COLO829 (cell line): ENCODE measurements at regions not wholly inside any gene's neighbourhood (a gene's known extent, or its start where the extent isn't known, plus 50 kb on each side); places are given as distances from the start of the nearest gene placed in this dataset.

Experiments
- DNase-seq: peaks from one replicate; pipeline ENCODE4 v3.0.0; 2012; ENCODE audit warnings: low spot score

- DNase-seq, result no peak
Measured at GRCh38 chr7:113456533-113456932, 338.2 kb upstream of the SMIM30 start.

GRCh38 chr7:113454597-113455169 is 336.3 kb upstream of the SMIM30 start:
- DNase-seq, result no peak

- DNase-seq, result no peak
Measured at GRCh38 chr7:113452245-113452644, 333.9 kb upstream of the SMIM30 start.

- no peak for DNase-seq
Measured at GRCh38 chr7:113446791-113447190, 328.4 kb upstream of the SMIM30 start.

GRCh38 chr7:113446391-113446790 is 328.0 kb upstream of the SMIM30 start:
- DNase-seq, result no peak

- DNase-seq, result no peak
Measured at GRCh38 chr7:113444261-113444660, 325.9 kb upstream of the SMIM30 start.

GRCh38 chr7:113440173-113440572 is 321.8 kb upstream of the SMIM30 start:
- DNase-seq, result no peak

- DNase-seq, result no peak
Measured at GRCh38 chr7:113431406-113431805, 313.1 kb upstream of the SMIM30 start.

GRCh38 chr7:113424185-113424817 is 305.9 kb upstream of the SMIM30 start:
- DNase-seq, result no peak

- DNase-seq, result peak; percentile 68
Measured at GRCh38 chr7:113421696-113422330, 303.5 kb upstream of the SMIM30 start.

GRCh38 chr7:113414401-113415035 is 296.2 kb upstream of the SMIM30 start:
- DNase-seq, result no peak

- no peak for DNase-seq
Measured at GRCh38 chr7:113412410-113412809, 294.1 kb upstream of the SMIM30 start.

- peak; percentile 75 for DNase-seq
Measured at GRCh38 chr7:113410796-113411195, 292.4 kb upstream of the SMIM30 start.

GRCh38 chr7:113408999-113409398 is 290.6 kb upstream of the SMIM30 start:
- DNase-seq, result no peak

GRCh38 chr7:113405296-113406056 is 287.1 kb upstream of the SMIM30 start:
- DNase-seq, result no peak

GRCh38 chr7:113404245-113404644 is 285.9 kb upstream of the SMIM30 start:
- peak; percentile 56 for DNase-seq

GRCh38 chr7:113402482-113402881 is 284.1 kb upstream of the SMIM30 start:
- no peak for DNase-seq

GRCh38 chr7:113402005-113402404 is 283.7 kb upstream of the SMIM30 start:
- no peak for DNase-seq

- DNase-seq, result no peak
Measured at GRCh38 chr7:113394856-113395255, 276.5 kb upstream of the SMIM30 start.

- no peak for DNase-seq
Measured at GRCh38 chr7:113392841-113393540, 274.6 kb upstream of the SMIM30 start.

- DNase-seq, result no peak
Measured at GRCh38 chr7:113392421-113392820, 274.1 kb upstream of the SMIM30 start.
